SU-DHL-6 (cell line): ENCODE measurements at regions not wholly inside any gene's neighbourhood (a gene's known extent, or its start where the extent isn't known, plus 50 kb on each side); places are given as distances from the start of the nearest gene placed in this dataset.

Experiments used
- H2AFZ ChIP-seq: fragments of 200-600 bp; sonication (generic); 2 replicates; pipeline ENCODE4 v1.6.1; 2014; ENCODE audit warnings: low read depth, mild to moderate bottlenecking, moderate library complexity, mixed read lengths, antibody characterized with exemption, low read length; ENCODE audit not compliant: severe bottlenecking
- H3F3A ChIP-seq: fragments of 200-600 bp; shearing (Covaris generic); 2 replicates; pipeline ENCODE4 v1.6.0; 2016; ENCODE audit warnings: antibody characterized with exemption, mild to moderate bottlenecking; ENCODE audit not compliant: insufficient read depth
- H3K27ac ChIP-seq: fragments of 200-600 bp; sonication (generic); 2 replicates; pipeline ENCODE4 v1.5.1; 2016; ENCODE audit warnings: low read depth, mild to moderate bottlenecking, low read length, moderate library complexity, mixed read lengths
- H3K27me3 ChIP-seq: fragments of 200-600 bp; sonication (generic), shearing (Covaris generic); 2 replicates; pipeline ENCODE4 v1.6.0; 2014; ENCODE audit warnings: mild to moderate bottlenecking, low read length
- H3K36me3 ChIP-seq: fragments of 200-600 bp; sonication (generic); 2 replicates; pipeline ENCODE4 v1.6.1; 2014; ENCODE audit warnings: mild to moderate bottlenecking, low read length, mixed read lengths
- H3K4me2 ChIP-seq: fragments of 300-600, 200-600 bp; shearing (Covaris generic), sonication (generic); 2 replicates; pipeline ENCODE4 v1.6.0; 2014; ENCODE audit warnings: low read length, low read depth, mild to moderate bottlenecking; ENCODE audit not compliant: poor library complexity, severe bottlenecking
- H3K4me3 ChIP-seq: fragments of 200-600 bp; sonication (generic); 2 replicates; pipeline ENCODE4 v1.5.1; 2014; ENCODE audit warnings: antibody characterized with exemption, low read length, mild to moderate bottlenecking, mixed read lengths; ENCODE audit not compliant: insufficient read depth, poor library complexity, severe bottlenecking
- H3K79me2 ChIP-seq: fragments of 200-600 bp; sonication (generic); 2 replicates; pipeline ENCODE4 v1.6.1; 2014; ENCODE audit warnings: mild to moderate bottlenecking, low read length, moderate library complexity; ENCODE audit not compliant: insufficient read depth
- H3K9ac ChIP-seq: fragments of 200-600 bp; sonication (generic); 2 replicates; pipeline ENCODE4 v1.7.0; 2014; ENCODE audit warnings: mild to moderate bottlenecking, low read length
- H3K9me2 ChIP-seq: fragments of 200-600 bp; sonication (generic); replicated peaks from 2 replicates; pipeline ENCODE4 v1.6.1; 2014; ENCODE audit warnings: low read length; ENCODE audit not compliant: insufficient read depth
- H3K9me3 ChIP-seq: fragments of 200-600 bp; sonication (generic); 2 replicates; pipeline ENCODE4 v1.6.1; 2014; ENCODE audit warnings: low read length, mixed read lengths; ENCODE audit not compliant: insufficient read depth
- H4K20me1 ChIP-seq: fragments of 200-600 bp; sonication (generic); 2 replicates; pipeline ENCODE4 v1.6.1; 2014; ENCODE audit warnings: low read depth, mild to moderate bottlenecking, antibody characterized with exemption, low read length, moderate library complexity, mixed read lengths
- CTCF ChIP-seq: fragments of 200-600 bp; sonication (generic); IDR thresholded peaks from one replicate; pipeline ENCODE4 v1.5.1; 2017; ENCODE audit warnings: antibody characterized with exemption, mild to moderate bottlenecking, low read length, moderate library complexity; ENCODE audit not compliant: insufficient read depth, poor library complexity, severe bottlenecking
- EZH2phosphoT487 ChIP-seq: fragments of 200-600 bp; sonication (generic), shearing (Covaris generic); conservative IDR thresholded peaks from 2 replicates; pipeline ENCODE4 v1.6.1; 2018; ENCODE audit warnings: mild to moderate bottlenecking, antibody characterized with exemption, low read length, moderate library complexity, mixed read lengths

- Histone ChIP-seq H3K9me3 (no peaks in the 10 kb centered on the region), H4K20me1 (no peaks in the 10 kb centered on the region), H3K9ac (no peak overlapping the region), H3F3A (peaks cover 39% of the 10 kb centered on the region), H2AFZ (no peak overlapping the region), H3K27me3 (no peaks in the 10 kb centered on the region), H3K4me2 (no peak overlapping the region), H3K9me2 (no peaks in the 10 kb centered on the region), H3K27ac (no peak overlapping the region), H3K4me3 (no peak overlapping the region), H3K79me2 (no peaks in the 10 kb centered on the region), H3K36me3 (no peaks in the 10 kb centered on the region)
- TF ChIP-seq EZH2phosphoT487 (no peak), CTCF (no peak)
Measured at GRCh38 chr6:87909849-87910248, 137.8 kb upstream of the SPACA1 start.

GRCh38 chr6:87908978-87909811, 138.4 kb upstream of the SPACA1 start:
- no peak for TF ChIP-seq CTCF
- TF ChIP-seq EZH2phosphoT487, result no peak
- no peak overlapping the region for H2AFZ ChIP-seq
- no peaks in the 10 kb centered on the region for H3K9me3 ChIP-seq

GRCh38 chr6:87907521-87907920, 140.1 kb upstream of the SPACA1 start:
- Histone ChIP-seq H3K4me3 (peak overlapping the region; percentile 16), H3K9me3 (no peaks in the 10 kb centered on the region), H3K4me2 (peak overlapping the region; percentile 49), H4K20me1 (no peaks in the 10 kb centered on the region), H3K27ac (peak overlapping the region; percentile 88), H3K27me3 (no peaks in the 10 kb centered on the region), H3K79me2 (no peaks in the 10 kb centered on the region), H3K9ac (peak overlapping the region; percentile 39), H3K9me2 (no peaks in the 10 kb centered on the region), H2AFZ (no peak overlapping the region), H3F3A (peaks cover 37% of the 10 kb centered on the region), H3K36me3 (no peaks in the 10 kb centered on the region)
- TF ChIP-seq CTCF, result no peak
- TF ChIP-seq EZH2phosphoT487, result no peak

More at GRCh38 chr6:87908978-87909811, 138.4 kb upstream of the SPACA1 start:
- Histone ChIP-seq H3K79me2 (no peaks in the 10 kb centered on the region), H4K20me1 (no peaks in the 10 kb centered on the region), H3K4me3 (no peak overlapping the region), H3K9me2 (no peaks in the 10 kb centered on the region), H3K27me3 (no peaks in the 10 kb centered on the region), H3F3A (peaks cover 38% of the 10 kb centered on the region), H3K4me2 (peak overlapping the region; percentile 49), H3K27ac (0 out of 2 replicates have a peak overlapping the region, but pooled peaks have one; percentile 88), H3K36me3 (no peaks in the 10 kb centered on the region), H3K9ac (peak overlapping the region; percentile 49)
